NK-92 treated with Interleukin-12 subunit alpha and Interleukin-12 subunit beta, amount 100 ng/mL, for 24 hours (cell line): ENCODE measurements at regions not wholly inside any gene's neighbourhood (a gene's known extent, or its start where the extent isn't known, plus 50 kb on each side); places are given as distances from the start of the nearest gene placed in this dataset.

ENCODE experiments used
- DNase-seq: peaks from one replicate; lab custom pipeline; 2025; lab: John Stamatoyannopoulos, UW

DNA sequence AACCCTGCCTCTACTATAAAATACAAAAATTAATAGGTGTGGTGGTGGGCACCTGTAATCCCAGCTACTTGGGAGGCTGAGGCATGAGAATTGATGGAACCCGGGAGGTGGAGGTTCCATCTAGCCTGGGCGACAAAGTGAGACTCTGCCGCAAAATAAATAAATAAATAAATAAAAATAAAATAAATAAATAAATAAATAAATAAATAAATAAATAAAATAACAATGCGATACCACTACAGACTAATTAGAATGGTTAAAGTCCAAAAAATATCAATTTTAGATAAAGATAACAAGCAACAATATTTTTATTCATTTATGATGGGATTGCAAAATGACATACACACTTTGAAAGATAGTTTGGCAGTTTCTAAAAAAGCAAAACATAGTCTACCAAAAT lies 1131.5 kb downstream of the SI start:
- DNase-seq = no peak

DNA sequence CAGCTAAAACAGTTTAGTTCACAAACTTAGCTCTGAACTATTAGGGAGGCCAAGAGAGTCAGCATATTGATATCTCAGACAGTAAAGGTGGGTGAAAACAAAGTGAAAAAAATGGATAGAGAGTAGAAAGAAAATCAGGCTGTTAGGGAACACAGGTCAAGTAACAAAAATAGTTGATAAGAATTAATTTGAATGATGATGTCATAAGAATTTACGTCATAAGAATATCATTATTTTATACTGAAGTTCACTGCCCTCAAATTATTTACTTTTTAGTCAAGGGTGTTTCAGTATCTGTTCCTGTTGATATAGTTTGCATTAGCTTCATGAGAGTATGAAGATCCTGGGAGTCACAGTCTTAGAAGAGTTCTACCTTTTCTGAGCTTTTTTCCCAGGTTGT lies 1134.6 kb downstream of the SI start:
- no peak for DNase-seq

DNA sequence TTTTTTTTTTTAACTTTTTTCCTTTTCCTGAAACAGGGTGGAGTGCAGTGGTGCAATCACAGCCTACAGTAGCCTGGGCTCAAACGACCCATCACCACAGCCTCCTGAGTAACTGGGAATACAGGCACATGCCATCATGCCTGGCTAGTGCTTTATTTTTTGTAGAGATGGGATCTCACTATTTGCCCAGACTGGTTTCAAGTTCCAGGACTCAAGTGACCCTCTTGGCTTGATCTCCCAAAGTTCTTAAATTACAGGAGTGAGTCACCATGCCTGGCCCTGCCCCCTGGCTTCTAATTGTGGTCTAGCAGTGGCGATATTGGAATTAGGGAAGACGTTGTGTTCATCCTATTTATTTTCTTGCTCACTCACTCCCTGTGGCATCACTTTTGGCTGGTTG lies 1138.4 kb downstream of the SI start:
- DNase-seq = no peak

DNA sequence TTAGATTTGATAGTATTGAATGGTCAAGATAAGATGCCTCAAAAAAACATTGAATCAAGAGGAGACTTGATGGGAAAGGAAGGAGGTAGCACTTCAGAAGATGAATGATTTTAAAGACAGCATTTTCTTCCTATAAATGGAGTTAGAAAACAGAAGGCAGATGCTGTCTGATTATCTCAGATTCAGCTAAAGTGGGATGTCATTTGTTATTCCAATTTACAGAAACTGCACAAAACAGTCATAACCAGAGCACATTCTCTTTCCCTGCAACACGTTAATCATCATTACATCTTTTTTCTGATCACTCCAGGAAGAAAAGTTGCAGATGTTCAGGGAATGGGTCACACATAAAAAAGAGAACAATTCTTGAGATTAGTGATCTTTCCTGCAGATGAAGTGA lies 1141.8 kb downstream of the SI start:
- DNase-seq = no peak

DNA sequence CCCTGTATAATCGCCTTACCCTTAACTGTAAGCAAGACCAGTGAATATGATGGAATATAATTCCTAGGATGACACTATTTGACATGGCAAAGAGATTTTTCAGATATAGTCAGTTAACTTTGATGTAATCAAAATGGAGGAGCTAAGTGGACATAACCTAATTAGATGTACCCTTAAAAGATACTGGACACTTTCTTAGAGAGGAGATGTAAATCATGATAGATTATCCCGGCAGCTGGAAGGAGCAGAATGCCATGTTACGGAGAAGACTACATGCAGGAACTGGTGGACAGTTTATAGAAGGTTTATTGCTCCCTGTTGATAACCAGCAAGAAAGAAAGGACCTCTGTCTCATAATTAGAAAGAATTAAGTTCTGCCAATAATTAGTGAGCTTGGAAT lies 1142.9 kb downstream of the SI start:
- DNase-seq = no peak

DNA sequence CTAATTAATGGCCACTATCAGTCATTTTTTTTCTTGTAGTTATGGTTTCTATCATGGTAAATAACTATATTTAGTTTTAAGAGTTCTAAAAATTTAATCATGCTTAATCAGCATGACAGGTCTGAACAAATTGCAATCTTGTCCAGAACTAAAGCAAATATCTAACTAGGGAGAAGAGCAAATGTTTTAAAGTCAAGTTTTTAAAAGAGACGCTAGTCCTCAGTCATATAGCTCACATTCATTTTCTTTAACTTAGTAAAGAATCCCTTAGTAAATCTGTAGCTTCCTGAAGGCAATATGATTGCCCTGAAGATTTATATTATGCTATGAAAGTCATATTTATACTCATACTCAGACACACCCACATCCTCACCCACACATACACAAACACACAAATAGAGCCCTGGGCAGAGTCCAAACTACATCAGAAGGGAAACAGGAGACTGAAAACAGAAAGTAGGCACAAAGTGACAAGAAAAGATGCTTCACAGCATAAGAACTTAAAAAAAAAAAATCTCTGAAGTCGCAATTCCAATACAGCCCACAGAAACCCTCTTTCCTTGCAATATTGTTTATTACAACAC lies 1149.1 kb downstream of the SI start:
- DNase-seq = no peak

DNA sequence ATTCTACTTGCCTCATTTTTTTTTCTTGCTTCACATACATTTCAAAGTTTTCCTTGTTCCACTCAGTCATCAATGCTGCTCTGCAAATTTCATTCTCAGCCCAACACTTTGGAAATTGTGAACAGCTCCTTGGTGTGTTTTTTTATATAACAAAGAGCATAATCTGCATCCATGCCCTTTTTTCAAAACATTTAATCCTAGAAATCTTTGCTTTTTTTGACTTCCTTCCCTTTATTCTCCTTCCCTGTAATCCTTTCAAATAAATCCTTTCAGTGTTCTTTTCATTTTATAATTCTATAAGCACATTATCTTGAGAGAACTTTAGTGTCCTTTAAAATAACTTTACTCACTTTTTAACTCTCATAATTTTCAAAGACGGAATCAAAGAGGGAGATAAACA lies 1150.8 kb downstream of the SI start:
- DNase-seq = no peak

DNA sequence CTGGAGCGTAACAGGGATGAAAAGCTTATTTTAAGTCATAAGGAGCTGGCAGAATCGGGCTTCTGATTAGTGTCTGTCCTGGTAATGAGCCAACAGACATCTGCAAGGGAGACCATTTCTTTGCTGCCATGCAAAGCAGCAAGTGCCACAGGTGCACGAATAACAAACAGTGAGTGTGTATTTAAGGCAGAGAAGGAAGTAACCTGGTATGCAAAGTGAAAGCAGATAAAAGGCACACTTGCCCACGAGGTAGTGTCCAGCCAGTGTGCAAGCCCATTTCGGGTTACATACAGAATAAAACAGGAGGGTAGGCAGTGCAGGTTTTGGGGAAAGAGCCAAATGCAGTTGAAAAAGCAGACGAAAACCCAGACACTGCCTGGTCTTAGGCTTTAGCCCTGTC lies 1153.7 kb downstream of the SI start:
- DNase-seq = no peak

DNA sequence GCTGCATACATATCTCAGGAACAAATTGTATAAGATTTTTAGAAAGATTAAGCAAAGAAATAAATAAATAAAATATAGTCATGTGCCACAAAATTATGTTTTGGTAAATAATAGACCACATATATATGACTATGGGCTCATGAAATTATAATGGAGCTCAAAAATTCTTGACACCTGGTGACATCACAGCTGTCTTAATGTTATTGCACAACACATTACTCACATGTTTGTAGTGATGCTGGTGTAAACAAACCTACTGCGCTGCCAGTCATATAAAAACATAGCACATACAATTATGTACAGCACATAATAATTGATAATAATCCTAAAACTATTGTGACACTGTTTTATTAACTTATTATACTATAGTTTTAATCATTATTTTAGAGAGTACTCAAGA lies 1159.1 kb downstream of the SI start:
- DNase-seq = no peak

DNA sequence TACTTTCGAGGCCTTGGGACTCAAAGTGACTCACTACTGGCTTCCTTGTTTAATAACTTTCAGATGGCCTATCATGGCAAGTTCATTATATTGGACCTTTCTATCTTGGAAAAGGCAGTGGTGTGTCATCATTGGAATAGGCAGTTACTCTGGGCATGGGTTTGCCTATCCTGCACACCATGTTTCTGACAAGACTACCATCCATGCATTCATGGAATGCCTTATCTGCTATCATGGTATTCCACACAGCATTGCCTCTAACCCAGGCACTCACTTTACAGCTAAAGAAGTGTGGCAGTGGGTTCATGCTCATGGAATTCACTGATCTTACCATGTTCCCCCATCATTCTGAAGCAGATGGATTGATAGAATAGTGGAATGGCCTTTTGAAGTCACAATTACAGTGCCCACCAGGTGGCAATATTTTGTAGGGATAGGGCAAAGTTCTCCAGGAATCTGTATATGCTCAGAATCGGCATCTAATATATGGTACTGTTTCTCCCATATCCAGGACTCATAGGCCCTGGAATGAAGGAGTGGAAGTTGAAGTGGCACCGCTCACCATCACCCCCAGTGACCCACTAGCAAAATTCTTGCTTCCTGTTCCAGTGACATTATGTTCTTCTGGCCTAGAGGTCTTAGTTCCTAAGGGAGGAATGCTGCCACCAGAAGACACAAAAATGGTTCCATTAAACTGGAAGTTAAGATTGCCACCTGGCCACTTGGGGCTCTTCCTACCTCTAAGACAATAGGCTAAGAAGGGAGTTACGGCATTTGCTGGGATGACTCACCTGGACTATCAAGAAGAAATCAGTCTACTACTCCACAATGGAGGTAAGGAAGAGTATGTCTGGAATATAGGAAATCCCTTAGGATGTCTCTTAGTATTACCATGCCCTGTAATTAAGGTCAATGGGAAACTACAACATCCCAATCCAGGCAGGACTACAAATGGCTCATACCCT lies 1161.4 kb downstream of the SI start:
- DNase-seq = no peak

DNA sequence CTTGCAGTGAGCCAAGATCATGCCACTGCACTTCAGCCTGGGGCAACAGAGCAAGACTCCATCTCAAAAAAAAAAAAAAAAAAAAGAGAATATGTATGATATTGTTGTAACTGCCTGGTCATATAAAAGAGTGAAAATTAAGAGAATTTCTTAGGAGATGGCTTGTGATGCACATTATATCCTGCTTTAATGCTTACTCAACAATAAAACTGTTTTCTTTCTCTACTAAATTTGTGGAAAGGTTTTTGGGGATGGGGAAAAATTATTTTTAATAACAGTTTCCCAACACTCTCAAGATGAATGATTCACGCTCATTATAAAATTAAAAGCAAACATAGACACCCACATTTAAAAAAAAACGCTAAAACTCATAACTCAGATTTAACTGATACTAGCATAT lies 1163.0 kb downstream of the SI start:
- no peak for DNase-seq

DNA sequence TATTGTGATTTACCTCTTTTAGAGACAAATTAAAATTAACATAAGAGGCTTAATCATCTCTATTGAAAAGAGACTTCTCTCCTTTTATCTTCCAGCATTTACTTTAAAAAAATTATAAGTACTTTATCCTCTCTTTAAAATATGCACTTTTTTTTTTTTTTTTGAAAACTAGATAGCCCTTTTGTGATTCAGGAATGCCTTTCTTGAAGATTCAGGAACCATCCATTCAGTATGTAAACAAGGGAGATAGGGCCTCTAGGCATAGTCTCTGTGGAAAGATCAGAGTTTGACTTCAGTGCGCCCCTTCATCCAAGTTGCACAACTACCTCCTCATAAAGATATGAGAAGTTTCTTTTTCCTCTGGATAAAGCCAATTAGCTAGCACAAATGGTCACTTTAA lies 1163.7 kb downstream of the SI start:
- no peak for DNase-seq

DNA sequence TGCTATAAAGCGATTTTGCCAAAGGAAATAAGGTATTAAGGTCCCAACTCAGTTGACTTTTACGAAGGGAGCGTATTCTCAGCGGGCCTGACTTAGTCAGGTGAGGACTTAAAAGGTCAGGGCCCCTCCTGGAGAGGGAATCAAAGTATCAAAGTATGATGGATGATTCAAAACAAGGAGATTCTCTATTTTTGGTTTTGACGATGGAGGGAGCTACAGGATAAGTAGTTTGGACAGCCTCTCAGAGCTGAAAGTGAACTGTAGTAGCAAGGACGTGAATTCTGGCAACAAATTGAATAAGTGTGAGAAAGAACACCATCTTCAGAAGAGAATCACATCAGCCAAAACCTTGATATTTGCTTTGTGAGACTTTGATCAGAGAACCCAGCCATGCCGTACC lies 1186.5 kb downstream of the SI start:
- DNase-seq = no peak

DNA sequence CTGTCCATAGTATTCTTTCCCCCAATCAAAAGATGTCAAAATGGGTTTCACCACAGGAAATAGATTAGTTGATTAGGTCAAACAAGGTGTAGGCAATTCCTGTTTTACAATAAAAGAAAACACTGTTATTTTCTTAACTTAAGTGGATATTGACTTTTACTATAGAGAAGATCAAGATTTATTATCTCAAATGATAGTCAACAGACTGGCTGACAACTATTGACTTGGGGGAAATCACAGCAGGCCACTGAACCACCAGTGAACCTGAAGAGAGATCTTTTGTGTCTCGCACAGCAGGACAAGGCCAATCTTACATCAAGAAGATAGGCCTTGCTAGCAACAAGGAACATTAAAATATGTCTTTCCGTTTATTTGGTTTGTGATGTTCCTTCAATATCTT lies 1187.6 kb downstream of the SI start:
- DNase-seq = no peak

DNA sequence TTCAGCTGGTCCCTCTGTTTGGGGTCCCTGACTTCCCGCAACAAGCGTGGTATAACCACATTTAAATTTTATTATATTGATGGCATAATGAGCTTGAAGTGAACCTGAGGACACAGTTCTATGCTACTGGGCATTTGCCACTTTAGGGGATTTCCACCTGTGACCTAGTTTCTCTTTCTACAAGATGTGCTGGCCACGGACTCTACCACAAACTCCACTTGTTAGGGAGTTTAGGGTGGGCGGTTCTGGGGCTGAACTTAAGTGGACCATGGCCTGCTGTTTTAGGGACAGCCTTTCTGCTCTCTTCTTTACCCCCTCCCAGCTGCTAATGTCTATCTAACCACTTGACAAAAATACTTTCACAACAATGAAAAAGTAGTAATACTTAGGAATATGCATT lies 1199.1 kb downstream of the SI start:
- peak; percentile 1 for DNase-seq

DNA sequence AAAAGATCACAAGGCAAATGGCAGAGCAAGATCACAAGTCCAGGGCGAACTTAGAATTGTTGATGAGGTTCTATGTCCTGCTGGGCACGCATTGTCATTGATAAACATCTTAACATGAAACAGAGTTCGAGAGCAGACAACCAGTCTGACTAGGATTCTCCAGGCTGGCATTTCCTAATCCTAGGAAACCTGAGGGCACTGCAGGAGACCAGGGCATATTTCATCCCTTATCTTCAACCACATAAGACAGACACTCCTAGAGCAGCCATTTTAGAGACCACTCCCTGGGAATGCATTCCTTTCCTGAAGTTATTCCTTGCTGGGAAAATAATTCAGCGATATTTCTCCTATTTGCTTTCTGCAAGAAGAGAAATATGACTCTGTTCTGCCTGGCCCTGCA lies 1199.9 kb downstream of the SI start:
- DNase-seq = no peak

DNA sequence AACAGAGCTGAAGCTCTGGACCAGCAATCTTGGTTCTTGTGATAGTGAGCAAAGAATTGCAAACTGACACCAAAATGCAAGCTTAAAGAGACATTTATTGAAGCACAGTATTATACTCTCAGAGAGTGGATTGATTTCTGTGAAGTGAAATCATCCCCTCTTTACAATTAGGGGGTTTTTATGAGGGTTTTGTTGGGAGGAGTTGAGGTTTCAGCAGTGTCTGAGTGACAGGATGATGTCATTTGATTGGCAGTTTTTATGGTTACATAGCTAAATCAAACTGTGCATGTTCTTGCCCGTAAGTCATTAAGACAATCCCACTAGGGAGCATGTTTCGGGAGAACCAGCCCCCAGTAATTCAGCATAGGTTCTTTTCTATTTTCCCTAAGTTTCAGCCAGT lies 1200.5 kb downstream of the SI start:
- DNase-seq = no peak

DNA sequence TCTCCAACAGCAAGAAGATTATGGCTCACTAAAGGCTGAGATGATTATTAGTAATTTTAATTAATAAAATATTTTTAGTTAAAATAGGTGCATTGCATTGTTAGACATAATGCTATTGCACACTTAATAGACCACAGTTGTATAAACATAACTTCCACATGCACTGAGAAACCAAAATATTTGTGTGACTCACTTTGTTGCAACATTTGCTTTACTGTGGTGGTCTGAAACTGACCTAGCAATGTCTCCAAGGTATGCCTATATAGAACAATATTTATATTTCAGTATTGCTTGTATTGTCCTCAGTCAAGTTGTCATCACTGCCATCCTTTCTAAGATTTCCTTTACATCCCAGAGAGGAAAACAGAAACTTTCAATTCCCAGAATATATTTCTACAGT lies 1215.2 kb downstream of the SI start:
- no peak for DNase-seq

DNA sequence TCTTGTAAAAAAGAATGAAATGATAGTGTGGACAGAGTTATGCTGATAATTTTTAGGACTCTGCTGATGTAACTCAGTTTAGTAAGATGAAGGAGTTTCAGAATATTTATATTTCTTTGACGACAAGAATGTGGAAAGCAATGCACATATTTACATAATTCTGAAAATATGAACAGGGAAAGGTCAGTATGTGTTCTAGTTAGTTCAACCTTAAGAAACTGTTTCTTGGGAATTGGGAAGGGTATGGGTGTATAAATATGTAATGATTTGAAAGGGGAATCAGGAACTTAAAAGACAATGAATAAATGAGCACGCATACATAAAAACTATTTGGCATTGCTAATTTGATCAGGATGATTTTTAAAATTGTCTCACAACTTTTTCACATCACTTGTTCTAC lies 1226.1 kb downstream of the SI start:
- DNase-seq = no peak

DNA sequence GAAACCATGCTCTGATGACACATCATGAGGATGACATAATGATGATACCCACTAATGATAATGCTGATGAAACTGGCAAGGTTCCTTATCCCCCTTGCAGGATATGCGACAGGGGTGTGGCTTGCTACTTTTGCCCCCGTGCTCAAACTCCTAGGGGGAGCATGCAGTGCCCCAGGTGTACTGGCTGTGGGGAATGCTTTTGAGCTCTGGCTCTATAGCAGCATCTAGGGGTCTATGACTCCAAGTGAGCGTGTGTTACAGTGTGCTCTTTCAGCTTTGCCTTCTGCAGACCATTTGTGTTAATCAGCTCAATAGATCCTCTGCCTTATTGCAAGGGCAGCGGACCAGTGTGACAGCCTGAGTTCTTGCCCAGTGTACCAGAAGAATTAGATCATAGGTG lies 1239.5 kb downstream of the SI start:
- DNase-seq = no peak

DNA sequence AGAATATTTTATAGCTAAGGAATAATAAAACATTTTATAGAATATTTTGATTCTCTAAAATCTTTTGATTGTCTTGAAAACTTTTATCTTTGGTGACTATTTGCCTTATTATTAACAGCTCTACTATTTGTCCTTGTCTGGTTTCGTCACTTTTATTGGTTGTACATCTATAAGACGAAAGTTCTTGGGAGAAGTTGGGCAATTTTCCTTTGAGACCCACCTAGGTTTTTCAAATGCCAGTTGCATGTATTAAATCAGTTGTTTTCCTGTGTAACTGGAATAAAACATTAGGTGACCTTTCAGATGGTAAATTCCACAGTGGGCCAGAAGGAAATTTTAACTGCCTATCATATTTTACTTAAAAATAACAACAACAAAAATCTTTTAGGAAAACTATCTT lies 1245.7 kb downstream of the SI start:
- DNase-seq = no peak

DNA sequence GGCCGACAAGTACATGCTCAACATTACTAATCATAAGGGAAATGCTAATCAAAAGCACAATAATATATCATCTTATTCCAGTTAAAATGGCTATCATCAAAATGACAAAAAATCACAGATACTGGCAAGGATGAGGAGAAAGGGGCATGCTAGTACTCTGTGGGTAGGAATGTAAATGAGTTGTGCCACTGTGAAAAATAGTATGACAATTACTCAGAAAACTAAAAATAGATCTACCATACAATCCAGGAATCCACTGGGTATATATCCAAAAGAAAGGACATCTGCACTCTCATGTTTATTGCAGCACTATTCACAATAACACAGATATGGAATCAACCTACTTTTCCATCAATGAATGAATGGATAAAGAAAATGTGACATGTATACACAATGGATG lies 1256.5 kb downstream of the SI start:
- DNase-seq = no peak

DNA sequence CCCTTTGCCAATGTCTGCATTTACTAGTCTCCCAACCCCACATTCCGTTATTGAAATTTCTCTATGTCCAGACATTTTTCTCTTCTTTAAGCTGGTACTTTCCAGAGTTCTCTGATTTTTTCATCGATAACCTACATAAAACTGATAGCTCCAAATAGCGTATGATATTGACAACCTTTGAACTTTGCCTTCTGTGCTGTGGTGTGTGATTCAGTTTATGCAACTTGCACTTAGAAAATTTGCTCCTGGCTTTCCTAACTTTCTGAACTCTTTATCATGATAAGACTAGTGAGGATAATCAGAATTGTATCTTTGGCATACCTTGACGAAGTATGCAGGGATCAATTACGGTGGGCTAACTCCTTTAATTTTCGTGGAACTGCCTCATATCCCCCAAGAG lies 1261.3 kb downstream of the SI start:
- DNase-seq = no peak

DNA sequence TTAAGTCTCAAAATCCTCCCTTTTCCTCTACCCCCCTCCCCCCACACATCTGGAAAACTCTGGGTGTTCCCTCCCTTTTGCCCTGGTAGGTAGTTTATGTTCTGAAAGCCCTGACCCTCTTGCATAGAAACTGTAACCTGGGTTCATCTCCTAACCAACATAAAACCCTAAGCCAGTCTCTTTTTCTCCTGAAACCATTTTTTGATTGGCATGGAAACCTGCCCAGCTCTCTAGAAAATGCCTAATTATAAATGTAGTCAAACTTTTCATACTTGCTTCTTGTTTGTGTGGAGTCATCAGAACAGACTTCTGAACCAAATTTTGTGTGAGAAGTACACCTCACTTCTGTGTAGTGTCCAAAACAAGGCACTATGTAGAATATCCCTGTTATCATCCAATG lies 1264.4 kb downstream of the SI start:
- no peak for DNase-seq
